ENCODE measurements at regions not wholly inside any gene's neighbourhood (a gene's known extent, or its start where the extent isn't known, plus 50 kb on each side); places are given as distances from the start of the nearest gene placed in this dataset.

- no peak for TF ChIP-seq CTCF (IDR thresholded peaks at IDR 0.05)
- TF ChIP-seq ZFX (IDR thresholded peaks at IDR 0.05; ENCODE audit: borderline replicate concordance) = no peak
These were observed 121.9 kb upstream of the BTN3A2 start for GRCh38 chr6:26243132-26243531.

Measured in 22Rv1 (cell line).